Non-pigmented ciliary epithelial cell (primary cell): ENCODE measurements at regions not wholly inside any gene's neighbourhood (a gene's known extent, or its start where the extent isn't known, plus 50 kb on each side); places are given as distances from the start of the nearest gene placed in this dataset.
"Not testable (repeated sequence)": the region's sequence is repeated elsewhere in the genome, so short reads cannot be mapped to it uniquely, and the experiment has no call there.

Experiments used
- DNase-seq: peaks from one replicate; pipeline ENCODE4 v3.0.0-alpha.2; 2010; ENCODE audit warnings: low read depth

- DNase-seq: no peak
These were observed 490.8 kb downstream of the HTR1B start for GRCh38 chr6:76972474-76972873.

- DNase-seq: not testable (repeated sequence)
These were observed 504.1 kb downstream of the HTR1B start for GRCh38 chr6:76959177-76959576.

GRCh38 chr6:76942203-76942966 is 520.9 kb downstream of the HTR1B start:
- no peak for DNase-seq

- no peak for DNase-seq
These were observed 523.1 kb downstream of the HTR1B start for GRCh38 chr6:76940191-76940590.

GRCh38 chr6:76914737-76915136 is 548.6 kb downstream of the HTR1B start:
- DNase-seq: no peak

- not testable (repeated sequence) for DNase-seq
These were observed 557.8 kb downstream of the HTR1B start for GRCh38 chr6:76905541-76905940.

- no peak for DNase-seq
These were observed 570.7 kb downstream of the HTR1B start for GRCh38 chr6:76892542-76892941.

GRCh38 chr6:76888351-76888750 is 574.9 kb downstream of the HTR1B start:
- DNase-seq: no peak

GRCh38 chr6:76886900-76887299 is 576.4 kb downstream of the HTR1B start:
- no peak for DNase-seq

- no peak for DNase-seq
These were observed 577.4 kb downstream of the HTR1B start for GRCh38 chr6:76885861-76886301.

GRCh38 chr6:76881414-76881813 is 581.9 kb downstream of the HTR1B start:
- DNase-seq: no peak

GRCh38 chr6:76876922-76877553 is 586.3 kb downstream of the HTR1B start:
- DNase-seq: no peak

- DNase-seq: not testable (repeated sequence)
These were observed 586.9 kb downstream of the HTR1B start for GRCh38 chr6:76876430-76876829.

GRCh38 chr6:76867182-76867581 is 596.1 kb downstream of the HTR1B start:
- no peak for DNase-seq

- no peak for DNase-seq
These were observed 597.0 kb downstream of the HTR1B start for GRCh38 chr6:76866091-76866915.

- no peak for DNase-seq
These were observed 600.4 kb downstream of the HTR1B start for GRCh38 chr6:76862936-76863335.

GRCh38 chr6:76861403-76861802 is 601.9 kb downstream of the HTR1B start:
- no peak for DNase-seq

GRCh38 chr6:76856065-76856464 is 607.2 kb downstream of the HTR1B start:
- no peak for DNase-seq

GRCh38 chr6:76852776-76853175 is 610.5 kb downstream of the HTR1B start:
- peak; percentile 49 for DNase-seq

- peak; percentile 47 for DNase-seq
These were observed 613.9 kb downstream of the HTR1B start for GRCh38 chr6:76849274-76849970.

- DNase-seq: no peak
These were observed 620.1 kb downstream of the HTR1B start for GRCh38 chr6:76843054-76843822.
